ENCODE measurements at regions not wholly inside any gene's neighbourhood (a gene's known extent, or its start where the extent isn't known, plus 50 kb on each side); places are given as distances from the start of the nearest gene placed in this dataset.

- DNase-seq (ENCODE audit: low spot score), result no peak
Measured at GRCh38 chr7:38070718-38071117, 107.3 kb upstream of the STARD3NL start.

DNA sequence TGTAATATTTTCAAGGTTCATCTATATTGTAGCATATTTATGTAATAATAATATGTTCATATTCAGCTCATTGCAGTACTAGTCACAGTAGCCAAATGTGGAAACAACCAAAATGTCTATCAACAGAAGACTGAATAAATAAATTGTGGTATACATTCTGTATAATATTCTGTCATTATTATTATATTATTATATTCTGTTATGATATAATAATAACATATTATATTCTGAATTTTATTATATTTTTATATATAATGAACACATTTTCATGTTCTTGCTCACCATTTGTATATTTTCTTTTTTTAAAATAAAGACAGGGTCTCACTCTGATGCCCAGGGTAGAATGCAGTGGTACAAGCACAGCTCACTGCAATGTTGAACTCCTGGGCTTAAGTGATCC is 91.2 kb upstream of the STARD3NL start:
- no peak for DNase-seq (ENCODE audit: low spot score)

GRCh38 chr7:38102507-38102906 is 75.5 kb upstream of the STARD3NL start:
- no peak for DNase-seq (ENCODE audit: low spot score)

GRCh38 chr7:38105874-38106483 is 72.1 kb upstream of the STARD3NL start:
- DNase-seq (ENCODE audit: low spot score), result peak; percentile 53

DNA sequence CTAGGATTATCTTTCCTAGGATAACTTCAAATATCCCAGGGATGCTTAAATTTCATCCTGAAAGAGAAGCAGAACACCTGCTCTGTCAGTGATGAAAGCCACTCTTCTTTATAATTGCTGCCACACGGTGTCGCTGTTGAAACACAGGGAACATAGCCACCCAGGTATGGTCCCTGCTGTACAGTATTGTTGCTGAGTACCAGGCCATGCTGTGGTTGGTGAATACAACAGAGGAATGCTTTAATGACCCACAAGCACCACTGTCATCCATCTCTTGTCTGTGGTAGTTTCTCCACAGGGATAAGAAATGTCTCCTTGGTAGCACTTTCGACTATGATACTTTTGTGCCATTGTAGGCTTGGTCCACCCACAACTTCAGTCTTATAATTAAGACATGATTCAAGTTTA is 70.6 kb upstream of the STARD3NL start:
- DNase-seq (ENCODE audit: low spot score), result peak; percentile 70

DNA sequence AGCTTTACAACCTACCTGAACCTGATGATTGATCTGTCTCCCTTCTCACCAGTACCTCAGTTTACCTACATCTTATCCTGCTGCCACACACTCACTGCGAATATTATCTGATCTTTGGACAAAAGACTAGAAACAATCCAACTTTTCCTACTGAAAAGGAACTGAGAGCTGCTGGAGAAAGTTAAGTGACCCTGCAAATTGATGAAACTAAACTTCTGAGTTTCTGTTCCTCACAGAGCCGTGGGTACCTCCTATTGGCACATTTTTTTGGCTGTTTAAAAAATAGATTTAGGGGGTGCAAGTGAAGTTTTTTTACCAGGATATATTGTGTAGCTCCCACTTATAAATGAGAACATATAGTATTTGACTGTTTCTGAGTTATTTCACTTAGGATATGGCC is 66.0 kb upstream of the STARD3NL start:
- DNase-seq (ENCODE audit: low spot score), result no peak

- no peak for DNase-seq (ENCODE audit: low spot score)
Measured at GRCh38 chr7:38120076-38120475, 58.0 kb upstream of the STARD3NL start.

- DNase-seq (ENCODE audit: low spot score), result no peak
Measured at GRCh38 chr7:38122501-38122900, 55.5 kb upstream of the STARD3NL start.

- DNase-seq (ENCODE audit: low spot score), result no peak
Measured at GRCh38 chr7:38123494-38123893, 54.6 kb upstream of the STARD3NL start.

DNA sequence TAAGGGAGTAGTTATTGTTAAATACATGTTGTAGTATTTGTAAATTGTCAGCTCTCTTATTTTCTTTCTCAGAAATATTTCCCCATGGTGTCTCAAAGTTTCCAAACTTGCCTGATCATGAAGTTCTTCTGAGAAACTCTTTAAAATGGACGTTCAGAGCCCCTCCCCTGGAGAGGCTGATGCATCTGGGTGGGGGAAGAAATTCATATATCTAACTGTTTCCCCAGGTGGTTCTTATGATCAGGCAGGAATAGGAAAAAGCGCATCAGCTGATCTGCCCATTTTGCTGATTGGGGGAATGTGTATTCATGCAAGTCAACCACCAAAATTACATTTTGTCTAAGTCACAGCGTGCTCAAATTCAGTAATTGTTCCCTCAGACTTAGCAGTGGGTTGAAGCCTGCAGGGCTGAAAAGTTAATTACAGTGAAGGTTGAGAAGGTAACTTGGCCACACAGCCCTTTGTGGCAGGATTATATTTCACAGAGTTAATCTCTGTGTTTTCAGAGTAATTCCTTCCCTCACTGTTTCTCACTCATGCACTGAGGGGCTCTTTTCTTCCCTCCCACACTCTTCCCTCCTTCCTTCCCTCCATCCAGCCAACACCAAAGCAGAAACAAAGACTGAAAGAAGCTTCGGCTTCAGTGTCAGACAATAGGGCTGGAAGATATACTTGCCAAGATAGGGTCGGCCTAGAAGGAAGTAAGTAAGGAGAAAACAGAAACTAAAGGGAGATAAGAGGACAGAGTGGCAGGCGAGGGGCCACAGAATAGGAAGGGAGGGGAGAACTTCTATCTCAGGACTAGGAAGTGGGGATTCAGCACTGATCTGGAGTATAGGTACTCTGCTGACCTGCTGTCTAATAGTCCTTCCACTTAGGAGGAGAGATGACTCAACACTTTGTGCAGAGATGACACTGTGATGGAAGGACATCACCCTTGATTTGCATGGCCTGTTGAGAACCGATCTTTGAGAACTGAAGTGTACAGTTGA is 50.5 kb upstream of the STARD3NL start:
- DNase-seq (ENCODE audit: low spot score), result no peak

Measured in activated CD4-positive, alpha-beta T cell treated with anti-CD3 and anti-CD28 coated beads, Interleukin-2, Interleukin-4, amounts not matched to agents 100 ng/mL and 50 ng/mL, durations not matched to agents 16 hours and 8 hours (primary cell).